Adipocyte (in vitro differentiated cells): ENCODE measurements at regions not wholly inside any gene's neighbourhood (a gene's known extent, or its start where the extent isn't known, plus 50 kb on each side); places are given as distances from the start of the nearest gene placed in this dataset.

Source experiments
- DNase-seq: peaks from one replicate; pipeline ENCODE4 v3.0.0-alpha.2; 2015; ENCODE audit warnings: low read depth
- H3K27me3 ChIP-seq: replicated peaks from 2 replicates; pipeline ENCODE4 v1.7.0; 2013; ENCODE audit warnings: mild to moderate bottlenecking, low read length, moderate library complexity; ENCODE audit not compliant: control insufficient read depth, insufficient read depth
- H3K36me3 ChIP-seq: 2 replicates; pipeline ENCODE4 v1.7.0; 2013; ENCODE audit warnings: low read length, mild to moderate bottlenecking, moderate library complexity; ENCODE audit not compliant: control insufficient read depth, insufficient read depth, severe bottlenecking
- H3K4me1 ChIP-seq: 2 replicates; pipeline ENCODE4 v1.7.0; 2013; ENCODE audit warnings: mild to moderate bottlenecking, low read length, moderate library complexity; ENCODE audit not compliant: control insufficient read depth, insufficient read depth
- H3K4me3 ChIP-seq: 2 replicates; pipeline ENCODE4 v1.7.0; 2013; ENCODE audit warnings: mild to moderate bottlenecking, low read length, moderate library complexity
- H3K9ac ChIP-seq: 2 replicates; pipeline ENCODE4 v1.7.0; 2013; ENCODE audit warnings: mild to moderate bottlenecking, low read length, moderate library complexity
- H3K9me3 ChIP-seq: 2 replicates; pipeline ENCODE4 v1.7.0; 2013; ENCODE audit warnings: mild to moderate bottlenecking, low read length, moderate library complexity; ENCODE audit not compliant: control insufficient read depth

DNA sequence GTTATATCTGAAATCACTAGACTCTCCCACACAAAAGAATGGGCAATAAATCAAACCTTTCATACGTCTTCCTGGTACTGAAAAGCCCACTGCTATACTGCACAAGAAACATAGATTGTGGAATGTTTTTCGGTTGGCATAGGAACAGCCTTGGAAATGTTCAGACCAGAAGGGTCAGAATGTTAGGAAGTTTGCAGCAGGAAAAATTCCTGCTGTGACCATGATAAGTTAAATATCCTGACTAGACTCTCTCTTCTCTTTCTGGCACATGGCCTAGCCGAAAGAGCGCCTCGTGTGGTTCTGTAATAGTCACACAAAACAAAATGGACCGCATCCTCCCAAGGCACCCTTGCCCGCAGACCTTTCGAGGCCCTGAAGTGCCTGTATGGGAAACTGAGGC lies 427.2 kb downstream of the COG6 start:
- no peak overlapping the region for H3K9ac ChIP-seq
- no peaks in the 10 kb centered on the region for H3K27me3 ChIP-seq
- DNase-seq, result no peak
- H3K36me3 ChIP-seq, result no peaks in the 10 kb centered on the region
- no peak overlapping the region for H3K4me3 ChIP-seq
- H3K4me1 ChIP-seq, result peaks cover 15% of the 10 kb centered on the region
- H3K9me3 ChIP-seq, result peaks cover 4% of the 10 kb centered on the region

- Histone ChIP-seq H3K36me3 (no peaks in the 10 kb centered on the region), H3K4me3 (peak overlapping the region; percentile 22), H3K9ac (peak overlapping the region; percentile 34), H3K4me1 (peaks cover 22% of the 10 kb centered on the region), H3K9me3 (peaks cover 4% of the 10 kb centered on the region), H3K27me3 (no peaks in the 10 kb centered on the region)
- no peak for DNase-seq
Measured at GRCh38 chr13:40083841-40084240, 428.4 kb downstream of the COG6 start.

GRCh38 chr13:40084934-40085333 lies 429.5 kb downstream of the COG6 start:
- no peak overlapping the region for H3K9ac ChIP-seq
- peaks cover 23% of the 10 kb centered on the region for H3K4me1 ChIP-seq
- no peak for DNase-seq
- no peak overlapping the region for H3K4me3 ChIP-seq
- H3K9me3 ChIP-seq, result peaks cover 4% of the 10 kb centered on the region
- H3K27me3 ChIP-seq, result no peaks in the 10 kb centered on the region
- H3K36me3 ChIP-seq, result no peaks in the 10 kb centered on the region

DNA sequence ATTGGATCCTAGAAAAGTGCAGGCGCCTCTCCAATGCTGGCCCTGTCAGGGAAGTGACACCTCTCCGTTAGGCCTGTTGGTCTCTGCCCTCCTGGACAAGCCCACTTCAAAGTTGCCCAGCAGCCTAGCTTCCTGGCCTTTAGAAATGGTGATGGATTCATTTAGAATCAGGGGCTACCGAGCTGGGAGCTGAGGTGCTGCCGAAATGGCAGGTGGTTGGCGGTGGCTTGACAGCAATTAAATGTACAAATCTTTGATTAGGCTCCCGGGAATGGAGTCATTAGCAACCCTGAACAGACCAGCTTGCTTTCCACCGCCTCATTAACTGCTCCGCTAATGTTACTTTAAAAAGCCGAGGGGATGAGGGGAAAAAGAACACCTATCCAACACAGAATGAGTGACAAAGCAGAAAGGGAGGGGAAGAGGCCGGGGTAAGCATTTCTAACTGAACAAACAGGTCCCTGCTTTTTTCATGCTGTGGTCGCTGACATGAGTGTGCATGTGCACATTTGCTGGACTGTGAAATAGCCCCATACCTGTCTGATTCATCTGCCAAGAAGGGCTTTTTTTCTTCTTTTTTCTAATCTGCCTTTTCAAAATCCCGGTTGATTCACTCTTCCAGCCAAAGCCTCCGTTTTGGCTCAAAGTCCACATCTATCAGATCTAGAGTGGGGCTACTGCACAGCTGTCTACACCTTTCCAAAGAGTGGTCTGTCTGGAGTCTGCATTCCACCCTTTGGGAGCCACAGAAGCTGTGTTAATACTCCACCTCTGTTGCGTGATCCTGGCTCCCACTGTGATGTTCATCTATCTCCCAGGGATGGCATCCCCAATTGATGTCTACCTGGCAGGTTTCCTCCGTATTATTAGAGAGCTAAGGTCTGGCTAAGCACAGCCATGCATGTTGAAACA lies 431.9 kb downstream of the COG6 start:
- no peaks in the 10 kb centered on the region for H3K27me3 ChIP-seq
- H3K4me1 ChIP-seq, result peaks cover 23% of the 10 kb centered on the region
- H3K36me3 ChIP-seq, result no peaks in the 10 kb centered on the region
- no peak for DNase-seq
- H3K9me3 ChIP-seq, result no peaks in the 10 kb centered on the region
- H3K4me3 ChIP-seq, result no peak overlapping the region
- no peak overlapping the region for H3K9ac ChIP-seq

- Histone ChIP-seq H3K4me1 (no peaks in the 10 kb centered on the region), H3K27me3 (peaks cover 45% of the 10 kb centered on the region), H3K36me3 (no peaks in the 10 kb centered on the region), H3K9me3 (no peaks in the 10 kb centered on the region), H3K4me3 (no peak overlapping the region), H3K9ac (no peak overlapping the region)
- DNase-seq, result no peak
Measured at GRCh38 chr13:40094056-40094455, 438.6 kb downstream of the COG6 start.

- H3K36me3 ChIP-seq, result no peaks in the 10 kb centered on the region
- no peak overlapping the region for H3K4me3 ChIP-seq
- H3K4me1 ChIP-seq, result no peaks in the 10 kb centered on the region
- no peak for DNase-seq
- peaks cover 45% of the 10 kb centered on the region for H3K27me3 ChIP-seq
- H3K9me3 ChIP-seq, result peaks cover 4% of the 10 kb centered on the region
- H3K9ac ChIP-seq, result no peak overlapping the region
Measured at GRCh38 chr13:40095695-40096356, 440.4 kb downstream of the COG6 start.

GRCh38 chr13:40096357-40096901 lies 441.0 kb downstream of the COG6 start:
- Histone ChIP-seq H3K36me3 (no peaks in the 10 kb centered on the region), H3K9me3 (peaks cover 4% of the 10 kb centered on the region), H3K4me3 (no peak overlapping the region), H3K9ac (no peak overlapping the region), H3K27me3 (peaks cover 45% of the 10 kb centered on the region), H3K4me1 (no peaks in the 10 kb centered on the region)
- no peak for DNase-seq

- Histone ChIP-seq H3K27me3 (peaks cover 43% of the 10 kb centered on the region), H3K36me3 (no peaks in the 10 kb centered on the region), H3K4me3 (no peak overlapping the region), H3K4me1 (no peaks in the 10 kb centered on the region), H3K9me3 (peaks cover 4% of the 10 kb centered on the region), H3K9ac (no peak overlapping the region)
- DNase-seq, result no peak
Measured at GRCh38 chr13:40098246-40098645, 442.8 kb downstream of the COG6 start.

DNA sequence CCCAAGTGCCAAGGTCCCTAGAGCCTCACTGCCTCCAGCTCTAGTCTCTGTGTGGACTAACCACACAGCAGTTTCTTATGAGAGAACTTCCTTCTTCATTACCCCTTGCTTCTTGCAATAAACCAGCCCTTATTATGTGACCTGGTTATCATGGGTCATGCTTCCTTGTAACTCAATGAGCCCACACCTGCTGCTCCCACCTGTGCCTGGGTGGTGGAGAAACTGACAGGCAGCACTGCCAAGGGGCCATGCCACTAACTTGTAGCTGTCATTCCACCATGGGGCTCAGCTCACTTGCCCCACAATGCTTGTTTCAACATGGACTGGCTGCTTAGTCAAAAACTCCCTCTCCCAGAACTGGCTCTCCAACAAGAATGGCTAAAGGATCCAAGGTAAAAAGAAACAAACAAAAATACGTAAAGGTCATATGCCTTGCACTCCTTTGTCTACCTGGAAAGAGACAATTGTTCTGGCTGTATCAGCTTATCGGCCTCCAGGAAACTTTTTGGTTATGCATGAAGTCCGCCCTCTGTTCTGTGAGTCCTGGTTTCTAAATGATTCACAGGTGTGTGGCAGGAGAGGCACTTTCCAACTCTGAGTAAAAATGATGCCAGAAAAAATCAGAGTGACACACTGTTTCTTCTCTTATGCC lies 446.4 kb downstream of the COG6 start:
- H3K4me1 ChIP-seq, result no peaks in the 10 kb centered on the region
- no peak for DNase-seq
- H3K27me3 ChIP-seq, result peaks cover 20% of the 10 kb centered on the region
- no peak overlapping the region for H3K9ac ChIP-seq
- H3K36me3 ChIP-seq, result no peaks in the 10 kb centered on the region
- H3K9me3 ChIP-seq, result peaks cover 4% of the 10 kb centered on the region
- H3K4me3 ChIP-seq, result no peak overlapping the region

DNA sequence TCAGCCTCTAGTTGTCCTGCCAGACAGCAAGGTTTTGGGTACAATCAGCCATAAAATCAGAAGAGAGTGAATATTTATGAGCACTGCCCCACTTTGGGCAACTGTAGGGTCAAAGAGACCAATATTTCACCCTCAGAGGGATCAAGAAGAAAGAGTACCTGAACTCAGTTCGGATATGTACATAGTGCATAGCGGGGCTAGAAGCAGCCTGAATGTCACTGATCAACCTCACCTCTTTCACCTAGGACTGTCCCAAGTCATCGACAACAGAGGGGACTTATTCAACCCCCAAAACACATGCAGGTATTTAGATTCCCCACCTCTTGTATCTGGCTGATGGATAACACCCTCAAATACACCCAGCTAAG lies 446.9 kb downstream of the COG6 start:
- no peaks in the 10 kb centered on the region for H3K4me1 ChIP-seq
- H3K9me3 ChIP-seq, result peaks cover 4% of the 10 kb centered on the region
- H3K27me3 ChIP-seq, result peaks cover 15% of the 10 kb centered on the region
- H3K4me3 ChIP-seq, result no peak overlapping the region
- DNase-seq, result no peak
- H3K9ac ChIP-seq, result no peak overlapping the region
- H3K36me3 ChIP-seq, result no peaks in the 10 kb centered on the region

DNA sequence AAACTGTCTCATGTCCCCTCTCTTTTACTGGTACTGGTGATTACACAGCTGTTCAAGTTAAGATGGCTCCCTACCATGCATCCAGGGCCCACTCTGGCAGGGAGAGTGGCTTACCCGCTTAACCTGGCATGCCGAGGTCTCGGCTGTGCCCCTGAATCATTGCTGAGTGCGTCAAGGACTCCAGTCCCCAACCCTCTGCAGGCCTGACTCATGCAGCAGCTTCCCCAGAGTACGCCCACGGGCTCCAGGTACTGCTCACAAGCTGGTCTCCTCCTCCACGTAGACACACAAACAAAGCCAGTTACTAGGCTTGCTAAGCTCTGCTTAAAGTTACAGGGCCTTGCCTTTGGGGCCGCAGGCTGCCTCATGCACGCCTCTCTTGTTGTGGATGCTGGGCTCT lies 447.4 kb downstream of the COG6 start:
- H3K27me3 ChIP-seq, result peaks cover 10% of the 10 kb centered on the region
- DNase-seq, result no peak
- H3K36me3 ChIP-seq, result no peaks in the 10 kb centered on the region
- no peak overlapping the region for H3K9ac ChIP-seq
- H3K9me3 ChIP-seq, result peaks cover 4% of the 10 kb centered on the region
- H3K4me1 ChIP-seq, result no peaks in the 10 kb centered on the region
- H3K4me3 ChIP-seq, result no peak overlapping the region
